GM18507 (cell line): ENCODE measurements at regions not wholly inside any gene's neighbourhood (a gene's known extent, or its start where the extent isn't known, plus 50 kb on each side); places are given as distances from the start of the nearest gene placed in this dataset.

Experiments used
- DNase-seq: peaks from one replicate; pipeline ENCODE4 v3.0.0; 2011; ENCODE audit warnings: low read depth; ENCODE audit not compliant: insufficient read length; ENCODE audit errors: extremely low spot score
- FAIRE-seq: peaks from 2 replicates; lab custom pipeline; 2011; peaks lifted over from hg19 to GRCh38; lab: Jason Lieb, UNC

DNA sequence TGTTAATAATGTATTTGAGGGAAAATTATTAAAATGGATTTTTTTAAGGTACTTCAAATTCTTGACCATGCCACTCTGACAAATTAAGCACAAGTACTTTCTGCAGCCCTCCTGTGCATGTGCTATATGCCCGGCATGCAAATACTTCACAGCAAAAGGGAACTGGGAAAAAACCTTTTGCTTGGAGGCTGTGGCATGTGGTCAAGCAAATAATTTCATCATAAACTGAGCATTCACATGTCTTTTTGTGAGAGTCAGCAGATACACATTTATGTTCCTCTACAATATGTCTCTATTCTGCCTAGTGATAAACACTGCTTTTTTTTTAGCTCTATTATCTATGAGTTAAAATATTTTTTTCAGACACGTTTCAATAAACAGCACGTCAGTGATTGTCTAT is 53.7 kb upstream of the SEMA3A start:
- no peak for FAIRE-seq
- DNase-seq, result no peak

DNA sequence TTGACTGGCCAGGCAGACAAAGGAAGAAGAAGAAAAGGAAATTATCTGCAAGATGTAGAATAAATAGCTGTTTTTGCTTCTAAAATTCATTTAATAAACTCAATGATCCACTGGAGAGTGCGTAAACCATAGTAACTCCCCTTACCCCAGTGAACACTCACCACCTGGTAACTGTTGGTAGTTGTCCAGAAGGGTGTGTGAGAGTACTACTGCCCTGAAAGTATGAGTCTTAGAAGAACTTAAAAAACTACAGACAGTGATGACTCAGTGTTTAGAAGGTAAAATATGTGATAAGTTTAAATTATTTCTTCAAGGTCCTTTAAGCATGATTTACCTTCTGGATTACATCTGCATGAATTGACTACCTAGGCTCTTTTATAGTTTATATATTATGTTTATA is 53.0 kb upstream of the SEMA3A start:
- FAIRE-seq (no peak), DNase-seq (no peak)

DNA sequence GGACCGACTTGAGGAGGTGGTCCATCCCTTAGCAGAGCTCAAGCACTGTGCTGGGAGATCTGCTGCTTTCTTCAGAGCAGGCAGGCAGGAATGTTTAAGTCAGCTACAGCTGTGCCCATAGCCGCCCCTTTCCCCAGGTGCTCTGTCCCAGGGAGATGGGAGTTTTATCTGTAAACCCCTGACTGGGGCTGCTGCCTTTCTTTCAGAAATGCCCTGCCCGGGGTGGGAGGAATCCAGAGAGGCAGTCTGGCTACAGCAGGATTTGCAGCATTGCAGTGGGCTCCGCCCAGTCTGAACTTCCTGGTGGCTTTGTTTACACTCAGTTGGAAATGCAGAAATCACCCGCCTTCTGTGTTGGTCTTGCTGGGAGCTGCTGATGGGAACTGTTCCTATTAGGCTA is 51.2 kb upstream of the SEMA3A start:
- DNase-seq (no peak), FAIRE-seq (no peak)
